Tibial nerve (tissue), 4 donors: ENCODE measurements at regions not wholly inside any gene's neighbourhood (a gene's known extent, or its start where the extent isn't known, plus 50 kb on each side); places are given as distances from the start of the nearest gene placed in this dataset.
A peak's percentile ranks its signal among the peaks of the same experiment; 100 is the strongest.

Source experiments
- DNase-seq, 2 donors: peaks; one replicate each; pipeline ENCODE4 v3.0.0-alpha.2; 2019; ENCODE audit warnings: low spot score in 2 of 2
- H3K27ac ChIP-seq, 4 donors: fragments of 200-600 bp; sonication (generic) in 3 of 4; one replicate each; pipeline ENCODE4 v1.5.1; 2017 to 2019; ENCODE audit warnings: mild to moderate bottlenecking in 1 of 4
- H3K27me3 ChIP-seq, 2 donors: fragments of 200-600 bp; sonication (generic) in 1 of 2; one replicate each; pipeline versions ENCODE4 v1.5.1 to v1.6.0; 2017 to 2019
- H3K36me3 ChIP-seq, 3 donors: fragments of 200-600 bp; sonication (generic); one replicate each; pipeline ENCODE4 v1.5.1; 2018 to 2019
- H3K4me1 ChIP-seq, 4 donors: fragments of 200-600 bp; sonication (generic) in 3 of 4; one replicate each; pipeline ENCODE4 v1.5.1; 2017 to 2019
- H3K4me3 ChIP-seq, 4 donors: fragments of 200-600 bp; sonication (generic) in 3 of 4; one replicate each; pipeline ENCODE4 v1.5.1; 2017 to 2019; ENCODE audit warnings: mild to moderate bottlenecking in 1 of 4, moderate library complexity in 1 of 4
- H3K9me3 ChIP-seq, 4 donors: fragments of 200-600 bp; sonication (generic) in 3 of 4; one replicate each; pipeline ENCODE4 v1.5.1; 2017 to 2019
- EP300 ChIP-seq, 2 donors: sonication (generic); formaldehyde crosslinking; IDR thresholded peaks; one replicate each; pipeline ENCODE4 v1.6.1; 2017; ENCODE audit warnings: antibody characterized with exemption in 2 of 2, mild to moderate bottlenecking in 1 of 2
- POLR2A ChIP-seq, 2 donors: fragments of 450-650 bp; IDR thresholded peaks; one replicate each; pipeline ENCODE4 v1.6.1; 2017; ENCODE audit warnings: antibody characterized with exemption in 2 of 2, mild to moderate bottlenecking in 2 of 2, moderate library complexity in 2 of 2
- WGBS, 2 donors: methylation state at CpG; one replicate each; pipeline ENCODE4 v1.1.5; 2018; 5-methylcytosine and 5-hydroxymethylcytosine counted together
- TF ChIP-seq, protein P1 (sequence below), 5 experiments: fragments of 200-600 bp in 3 of 5; fragments of 450-650 bp in 2 of 5; sonication (generic) in 3 of 5; IDR thresholded peaks; one replicate each; pipeline ENCODE4 v1.5.1; 2016 to 2019; ENCODE audit warnings: antibody characterized with exemption in 5 of 5, mild to moderate bottlenecking in 3 of 5, moderate library complexity in 2 of 5

- TF ChIP-seq EP300 (IDR thresholded peaks at IDR 0.05) (no peak), POLR2A (IDR thresholded peaks at IDR 0.05) (no peak)
- TF ChIP-seq, protein P1, sequence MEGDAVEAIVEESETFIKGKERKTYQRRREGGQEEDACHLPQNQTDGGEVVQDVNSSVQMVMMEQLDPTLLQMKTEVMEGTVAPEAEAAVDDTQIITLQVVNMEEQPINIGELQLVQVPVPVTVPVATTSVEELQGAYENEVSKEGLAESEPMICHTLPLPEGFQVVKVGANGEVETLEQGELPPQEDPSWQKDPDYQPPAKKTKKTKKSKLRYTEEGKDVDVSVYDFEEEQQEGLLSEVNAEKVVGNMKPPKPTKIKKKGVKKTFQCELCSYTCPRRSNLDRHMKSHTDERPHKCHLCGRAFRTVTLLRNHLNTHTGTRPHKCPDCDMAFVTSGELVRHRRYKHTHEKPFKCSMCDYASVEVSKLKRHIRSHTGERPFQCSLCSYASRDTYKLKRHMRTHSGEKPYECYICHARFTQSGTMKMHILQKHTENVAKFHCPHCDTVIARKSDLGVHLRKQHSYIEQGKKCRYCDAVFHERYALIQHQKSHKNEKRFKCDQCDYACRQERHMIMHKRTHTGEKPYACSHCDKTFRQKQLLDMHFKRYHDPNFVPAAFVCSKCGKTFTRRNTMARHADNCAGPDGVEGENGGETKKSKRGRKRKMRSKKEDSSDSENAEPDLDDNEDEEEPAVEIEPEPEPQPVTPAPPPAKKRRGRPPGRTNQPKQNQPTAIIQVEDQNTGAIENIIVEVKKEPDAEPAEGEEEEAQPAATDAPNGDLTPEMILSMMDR (IDR thresholded peaks at IDR 0.05), result no peak
- Histone ChIP-seq H3K9me3 (no peaks in the 10 kb centered on the region), H3K4me3 (no peak overlapping the region), H3K27ac (no peak overlapping the region), H3K4me1 (peaks cover 0 to 53% (median 13%) of the 10 kb centered on the region in 4 donors), H3K36me3 (no peaks in the 10 kb centered on the region), H3K27me3 (no peaks in the 10 kb centered on the region)
- DNase-seq, result no peak
- WGBS, 2 donors, result 98% methylated on average over 4 of the region's 4 CpGs
Measured at GRCh38 chr12:124717318-124717717, 146.3 kb downstream of the SCARB1 start.

DNA sequence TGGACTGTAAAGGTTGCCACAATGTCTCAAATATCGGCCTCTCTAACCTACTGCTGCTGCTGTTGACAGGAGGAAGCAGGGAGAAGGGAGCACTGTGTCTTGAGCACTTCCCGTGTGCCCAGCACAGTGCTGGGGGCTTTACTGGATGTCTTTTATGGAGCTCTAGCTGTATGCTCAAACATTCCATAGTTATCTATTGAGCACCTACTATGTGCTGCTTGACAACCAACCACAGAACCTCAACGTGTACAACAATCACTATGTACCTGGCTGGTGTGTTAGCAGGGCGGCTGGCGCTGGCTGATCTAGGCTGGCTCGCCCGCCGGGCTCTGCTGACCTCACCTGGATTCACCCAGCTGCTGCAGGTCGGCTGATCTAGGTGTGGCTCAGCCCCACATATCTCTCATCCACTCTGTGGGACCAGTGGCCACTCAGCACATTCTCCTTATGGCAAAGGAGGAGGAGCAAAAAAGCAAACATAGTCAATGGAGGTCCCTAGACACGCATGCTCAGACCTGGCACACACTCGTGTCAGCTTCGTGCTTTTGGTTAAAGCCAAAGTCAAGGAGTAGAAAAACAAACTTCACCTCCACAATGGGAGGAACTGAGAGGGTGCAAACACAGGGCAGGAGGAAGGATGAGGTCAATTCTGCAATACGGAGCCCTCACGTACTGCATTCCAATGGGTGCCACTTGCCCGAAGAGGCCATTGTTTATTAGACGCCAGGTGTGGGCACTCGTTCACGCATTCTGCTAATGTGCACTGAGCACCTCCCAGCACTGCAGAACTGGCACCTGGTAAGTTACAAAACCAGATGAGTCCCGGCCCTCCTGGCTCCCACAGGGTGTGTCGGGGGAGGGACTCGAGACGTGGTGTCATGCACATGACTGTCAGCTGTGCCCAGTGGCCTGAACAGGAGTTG lies 147.2 kb downstream of the SCARB1 start:
- H3K36me3 ChIP-seq, result no peaks in the 10 kb centered on the region
- no peak overlapping the region for H3K4me3 ChIP-seq
- peaks cover 0 to 45% (median 13%) of the 10 kb centered on the region in 4 donors for H3K4me1 ChIP-seq
- H3K27ac ChIP-seq, result no peak overlapping the region
- TF ChIP-seq, protein P1 (IDR thresholded peaks at IDR 0.05), result no peak
- TF ChIP-seq EP300 (IDR thresholded peaks at IDR 0.05), result no peak
- TF ChIP-seq POLR2A (IDR thresholded peaks at IDR 0.05), result no peak
- no peaks in the 10 kb centered on the region for H3K27me3 ChIP-seq
- H3K9me3 ChIP-seq, result no peaks in the 10 kb centered on the region
- no peak for DNase-seq
- WGBS, 2 donors, result 78 to 92% methylated on average over 20 to 22 of the region's 22 CpGs

- no peak for DNase-seq
- Histone ChIP-seq H3K27me3 (no peaks in the 10 kb centered on the region), H3K4me3 (no peak overlapping the region), H3K36me3 (no peaks in the 10 kb centered on the region), H3K9me3 (no peaks in the 10 kb centered on the region), H3K4me1 (peaks cover 0 to 34% (median 13%) of the 10 kb centered on the region in 4 donors), H3K27ac (peak overlapping the region in 1 of 4 donors; percentile 44)
- 73 to 80% methylated on average over 15 of the region's 15 CpGs for WGBS, 2 donors
- TF ChIP-seq POLR2A (IDR thresholded peaks at IDR 0.05) (no peak), EP300 (IDR thresholded peaks at IDR 0.05) (no peak)
- TF ChIP-seq, protein P1 (IDR thresholded peaks at IDR 0.05), result no peak
Measured at GRCh38 chr12:124715121-124715990, 147.9 kb upstream of the NCOR2 start.

DNA sequence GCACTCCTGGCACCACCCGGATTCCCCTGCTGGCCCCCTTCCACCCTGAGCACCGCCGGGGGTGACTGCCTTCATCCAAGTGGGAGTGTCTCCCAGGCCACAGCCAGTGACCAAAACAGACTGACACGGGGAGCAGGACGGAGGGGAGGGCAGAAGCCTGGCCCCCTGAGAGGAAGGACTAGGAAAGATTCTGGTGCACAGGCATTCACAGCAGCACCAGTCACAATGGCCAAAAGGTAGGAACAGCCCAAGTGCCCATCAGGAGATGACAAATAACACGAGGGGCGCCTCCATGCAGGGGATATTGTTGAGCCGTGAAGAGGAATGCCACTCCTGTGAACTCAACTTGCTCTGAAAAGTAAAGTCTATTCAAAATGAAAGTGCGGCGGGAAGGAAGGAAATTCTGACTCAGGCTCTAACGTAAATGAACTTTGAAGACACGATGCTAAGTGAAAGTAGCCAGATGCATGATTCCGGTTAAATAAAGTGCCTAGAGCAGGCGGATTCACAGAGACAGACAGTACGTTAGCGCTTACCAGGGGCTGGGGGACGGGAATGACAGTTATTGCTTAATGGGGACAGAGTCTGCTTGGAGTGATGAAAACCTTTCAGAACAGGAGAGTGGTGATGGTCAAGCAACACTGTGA lies 146.1 kb upstream of the NCOR2 start:
- Histone ChIP-seq H3K4me1 (peaks cover 0 to 36% (median 13%) of the 10 kb centered on the region in 4 donors), H3K27ac (peak overlapping the region; percentile 53 to 88 (median 70)), H3K9me3 (no peaks in the 10 kb centered on the region), H3K36me3 (no peaks in the 10 kb centered on the region), H3K4me3 (peak overlapping the region in 3 of 4 donors; percentile 16 to 37 (median 28)), H3K27me3 (no peaks in the 10 kb centered on the region)
- WGBS, 2 donors, result 34% methylated on average over 17 of the region's 17 CpGs
- DNase-seq, result peak in 1 of 2 donors; percentile 69
- TF ChIP-seq, protein P1 (IDR thresholded peaks at IDR 0.05), result no peak
- TF ChIP-seq POLR2A (IDR thresholded peaks at IDR 0.05) (peak in 1 of 2 donors; percentile 7), EP300 (IDR thresholded peaks at IDR 0.05) (peak; percentile 84 to 90)
